HepG2 (cell line): ENCODE measurements at regions not wholly inside any gene's neighbourhood (a gene's known extent, or its start where the extent isn't known, plus 50 kb on each side); places are given as distances from the start of the nearest gene placed in this dataset.

Source experiments
- CENPBD1 ChIP-seq: sonication (generic); formaldehyde crosslinking; IDR thresholded peaks from 2 replicates; pipeline ENCODE4 v1.8.0; 2022; ENCODE audit warnings: missing genetic modification reagents, low read depth, mild to moderate bottlenecking, borderline replicate concordance
- ELF4 ChIP-seq: sonication (generic); formaldehyde crosslinking; IDR thresholded peaks from 2 replicates; pipeline ENCODE4 v1.5.0; 2020; ENCODE audit warnings: missing genetic modification reagents, mild to moderate bottlenecking, moderate library complexity, borderline replicate concordance
- NFKBIZ ChIP-seq: IDR thresholded peaks from 2 replicates; pipeline ENCODE4 v1.6.1; 2018; ENCODE audit warnings: missing genetic modification reagents, missing compliant biosample characterization
- SNAI1 ChIP-seq: sonication (generic); formaldehyde crosslinking; IDR thresholded peaks from 2 replicates; pipeline ENCODE4 v1.5.0; 2020; ENCODE audit warnings: mild to moderate bottlenecking, missing genetic modification reagents, borderline replicate concordance
- SRY ChIP-seq: sonication (generic); formaldehyde crosslinking; IDR thresholded peaks from 2 replicates; pipeline ENCODE4 v1.8.0; 2022; ENCODE audit warnings: mild to moderate bottlenecking, missing genetic modification reagents
- ZFP90 ChIP-seq: sonication (generic); formaldehyde crosslinking; IDR thresholded peaks from 2 replicates; pipeline ENCODE4 v1.8.0; 2022; ENCODE audit warnings: missing genetic modification reagents, mild to moderate bottlenecking, inconsistent platforms, borderline replicate concordance
- ZNF274 ChIP-seq: sonication (generic); formaldehyde crosslinking; IDR thresholded peaks from 2 replicates; pipeline ENCODE4 v1.5.1; 2020; ENCODE audit warnings: mild to moderate bottlenecking, missing genetic modification reagents
- ZNF296 ChIP-seq: sonication (generic); formaldehyde crosslinking; conservative IDR thresholded peaks from 2 replicates; pipeline ENCODE4 v1.5.0; 2020; ENCODE audit warnings: mild to moderate bottlenecking, missing genetic modification reagents
- ZNF326 ChIP-seq: sonication (generic); formaldehyde crosslinking; IDR thresholded peaks from 2 replicates; pipeline ENCODE4 v1.4.0; 2020; ENCODE audit warnings: missing genetic modification reagents, borderline replicate concordance
- TF ChIP-seq, protein P1 (sequence below): sonication (generic); formaldehyde crosslinking; IDR thresholded peaks from 2 replicates; pipeline ENCODE4 v1.5.0; 2020; ENCODE audit warnings: mild to moderate bottlenecking, missing genetic modification reagents, borderline replicate concordance
- TF ChIP-seq, protein P2 (sequence below): sonication (generic); formaldehyde crosslinking; IDR thresholded peaks from 2 replicates; pipeline ENCODE4 v1.4.0; 2020; ENCODE audit warnings: missing genetic modification reagents, borderline replicate concordance

DNA sequence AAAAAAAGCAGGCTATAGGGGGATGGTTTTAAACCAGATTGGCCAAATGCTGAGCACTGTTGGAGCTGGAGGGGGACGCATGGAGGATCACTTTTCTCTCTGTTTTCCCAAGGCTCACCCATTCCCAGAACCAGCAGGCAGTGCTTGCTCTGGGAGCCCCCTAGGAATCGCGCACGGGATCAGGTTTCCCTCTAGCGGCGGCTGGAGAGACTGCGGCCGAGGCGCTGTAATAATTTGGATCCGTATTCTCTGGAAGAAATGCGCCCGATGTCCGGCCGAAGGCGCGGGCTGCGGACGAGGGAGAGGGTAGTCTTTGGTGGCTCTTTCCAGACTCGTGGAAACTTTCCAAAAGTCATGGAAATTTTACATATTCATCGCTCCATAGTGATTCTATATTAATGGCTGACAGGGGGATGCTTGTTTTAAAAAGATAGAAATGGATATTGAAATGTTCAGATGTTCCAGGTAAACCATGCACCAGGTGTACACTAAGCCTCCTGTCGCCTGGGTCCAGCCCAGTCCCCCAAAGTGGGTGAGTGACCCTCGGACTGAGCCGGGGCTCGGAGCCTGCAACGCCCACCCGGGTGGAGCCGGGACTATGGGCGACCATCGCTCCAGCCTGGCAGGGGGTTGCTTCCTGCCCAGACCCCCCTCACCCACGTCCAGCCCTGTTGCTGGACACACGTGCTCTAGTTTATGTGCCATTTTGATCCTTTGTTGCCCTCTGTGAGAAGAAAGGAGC lies 78.7 kb upstream of the PHACTR3 start (continued):
- TF ChIP-seq, protein P1, sequence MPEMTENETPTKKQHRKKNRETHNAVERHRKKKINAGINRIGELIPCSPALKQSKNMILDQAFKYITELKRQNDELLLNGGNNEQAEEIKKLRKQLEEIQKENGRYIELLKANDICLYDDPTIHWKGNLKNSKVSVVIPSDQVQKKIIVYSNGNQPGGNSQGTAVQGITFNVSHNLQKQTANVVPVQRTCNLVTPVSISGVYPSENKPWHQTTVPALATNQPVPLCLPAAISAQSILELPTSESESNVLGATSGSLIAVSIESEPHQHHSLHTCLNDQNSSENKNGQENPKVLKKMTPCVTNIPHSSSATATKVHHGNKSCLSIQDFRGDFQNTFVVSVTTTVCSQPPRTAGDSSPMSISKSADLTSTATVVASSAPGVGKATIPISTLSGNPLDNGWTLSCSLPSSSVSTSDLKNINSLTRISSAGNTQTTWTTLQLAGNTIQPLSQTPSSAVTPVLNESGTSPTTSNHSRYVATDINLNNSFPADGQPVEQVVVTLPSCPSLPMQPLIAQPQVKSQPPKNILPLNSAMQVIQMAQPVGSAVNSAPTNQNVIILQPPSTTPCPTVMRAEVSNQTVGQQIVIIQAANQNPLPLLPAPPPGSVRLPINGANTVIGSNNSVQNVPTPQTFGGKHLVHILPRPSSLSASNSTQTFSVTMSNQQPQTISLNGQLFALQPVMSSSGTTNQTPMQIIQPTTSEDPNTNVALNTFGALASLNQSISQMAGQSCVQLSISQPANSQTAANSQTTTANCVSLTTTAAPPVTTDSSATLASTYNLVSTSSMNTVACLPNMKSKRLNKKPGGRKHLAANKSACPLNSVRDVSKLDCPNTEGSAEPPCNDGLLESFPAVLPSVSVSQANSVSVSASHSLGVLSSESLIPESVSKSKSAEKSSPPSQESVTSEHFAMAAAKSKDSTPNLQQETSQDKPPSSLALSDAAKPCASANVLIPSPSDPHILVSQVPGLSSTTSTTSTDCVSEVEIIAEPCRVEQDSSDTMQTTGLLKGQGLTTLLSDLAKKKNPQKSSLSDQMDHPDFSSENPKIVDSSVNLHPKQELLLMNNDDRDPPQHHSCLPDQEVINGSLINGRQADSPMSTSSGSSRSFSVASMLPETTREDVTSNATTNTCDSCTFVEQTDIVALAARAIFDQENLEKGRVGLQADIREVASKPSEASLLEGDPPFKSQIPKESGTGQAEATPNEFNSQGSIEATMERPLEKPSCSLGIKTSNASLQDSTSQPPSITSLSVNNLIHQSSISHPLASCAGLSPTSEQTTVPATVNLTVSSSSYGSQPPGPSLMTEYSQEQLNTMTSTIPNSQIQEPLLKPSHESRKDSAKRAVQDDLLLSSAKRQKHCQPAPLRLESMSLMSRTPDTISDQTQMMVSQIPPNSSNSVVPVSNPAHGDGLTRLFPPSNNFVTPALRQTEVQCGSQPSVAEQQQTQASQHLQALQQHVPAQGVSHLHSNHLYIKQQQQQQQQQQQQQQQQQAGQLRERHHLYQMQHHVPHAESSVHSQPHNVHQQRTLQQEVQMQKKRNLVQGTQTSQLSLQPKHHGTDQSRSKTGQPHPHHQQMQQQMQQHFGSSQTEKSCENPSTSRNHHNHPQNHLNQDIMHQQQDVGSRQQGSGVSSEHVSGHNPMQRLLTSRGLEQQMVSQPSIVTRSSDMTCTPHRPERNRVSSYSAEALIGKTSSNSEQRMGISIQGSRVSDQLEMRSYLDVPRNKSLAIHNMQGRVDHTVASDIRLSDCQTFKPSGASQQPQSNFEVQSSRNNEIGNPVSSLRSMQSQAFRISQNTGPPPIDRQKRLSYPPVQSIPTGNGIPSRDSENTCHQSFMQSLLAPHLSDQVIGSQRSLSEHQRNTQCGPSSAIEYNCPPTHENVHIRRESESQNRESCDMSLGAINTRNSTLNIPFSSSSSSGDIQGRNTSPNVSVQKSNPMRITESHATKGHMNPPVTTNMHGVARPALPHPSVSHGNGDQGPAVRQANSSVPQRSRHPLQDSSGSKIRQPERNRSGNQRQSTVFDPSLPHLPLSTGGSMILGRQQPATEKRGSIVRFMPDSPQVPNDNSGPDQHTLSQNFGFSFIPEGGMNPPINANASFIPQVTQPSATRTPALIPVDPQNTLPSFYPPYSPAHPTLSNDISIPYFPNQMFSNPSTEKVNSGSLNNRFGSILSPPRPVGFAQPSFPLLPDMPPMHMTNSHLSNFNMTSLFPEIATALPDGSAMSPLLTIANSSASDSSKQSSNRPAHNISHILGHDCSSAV (CRISPR knock-in tag): no peak
- no peak for TF ChIP-seq ZNF274
- no peak for TF ChIP-seq SNAI1 (CRISPR knock-in tag)
- TF ChIP-seq ELF4 (CRISPR knock-in tag): no peak
- TF ChIP-seq SRY (CRISPR knock-in tag): no peak
- TF ChIP-seq ZNF296 (CRISPR knock-in tag): no peak
- TF ChIP-seq, protein P2, sequence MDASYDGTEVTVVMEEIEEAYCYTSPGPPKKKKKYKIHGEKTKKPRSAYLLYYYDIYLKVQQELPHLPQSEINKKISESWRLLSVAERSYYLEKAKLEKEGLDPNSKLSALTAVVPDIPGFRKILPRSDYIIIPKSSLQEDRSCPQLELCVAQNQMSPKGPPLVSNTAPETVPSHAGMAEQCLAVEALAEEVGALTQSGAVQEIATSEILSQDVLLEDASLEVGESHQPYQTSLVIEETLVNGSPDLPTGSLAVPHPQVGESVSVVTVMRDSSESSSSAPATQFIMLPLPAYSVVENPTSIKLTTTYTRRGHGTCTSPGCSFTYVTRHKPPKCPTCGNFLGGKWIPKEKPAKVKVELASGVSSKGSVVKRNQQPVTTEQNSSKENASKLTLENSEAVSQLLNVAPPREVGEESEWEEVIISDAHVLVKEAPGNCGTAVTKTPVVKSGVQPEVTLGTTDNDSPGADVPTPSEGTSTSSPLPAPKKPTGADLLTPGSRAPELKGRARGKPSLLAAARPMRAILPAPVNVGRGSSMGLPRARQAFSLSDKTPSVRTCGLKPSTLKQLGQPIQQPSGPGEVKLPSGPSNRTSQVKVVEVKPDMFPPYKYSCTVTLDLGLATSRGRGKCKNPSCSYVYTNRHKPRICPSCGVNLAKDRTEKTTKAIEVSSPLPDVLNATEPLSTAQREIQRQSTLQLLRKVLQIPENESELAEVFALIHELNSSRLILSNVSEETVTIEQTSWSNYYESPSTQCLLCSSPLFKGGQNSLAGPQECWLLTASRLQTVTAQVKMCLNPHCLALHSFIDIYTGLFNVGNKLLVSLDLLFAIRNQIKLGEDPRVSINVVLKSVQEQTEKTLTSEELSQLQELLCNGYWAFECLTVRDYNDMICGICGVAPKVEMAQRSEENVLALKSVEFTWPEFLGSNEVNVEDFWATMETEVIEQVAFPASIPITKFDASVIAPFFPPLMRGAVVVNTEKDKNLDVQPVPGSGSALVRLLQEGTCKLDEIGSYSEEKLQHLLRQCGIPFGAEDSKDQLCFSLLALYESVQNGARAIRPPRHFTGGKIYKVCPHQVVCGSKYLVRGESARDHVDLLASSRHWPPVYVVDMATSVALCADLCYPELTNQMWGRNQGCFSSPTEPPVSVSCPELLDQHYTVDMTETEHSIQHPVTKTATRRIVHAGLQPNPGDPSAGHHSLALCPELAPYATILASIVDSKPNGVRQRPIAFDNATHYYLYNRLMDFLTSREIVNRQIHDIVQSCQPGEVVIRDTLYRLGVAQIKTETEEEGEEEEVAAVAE (CRISPR knock-in tag): no peak
- no peak for TF ChIP-seq ZFP90 (CRISPR knock-in tag)
- TF ChIP-seq CENPBD1 (CRISPR knock-in tag): no peak
- TF ChIP-seq NFKBIZ (CRISPR knock-in tag): no peak
- TF ChIP-seq ZNF326 (CRISPR knock-in tag): no peak
